HG02852 (cell line): ENCODE measurements at regions not wholly inside any gene's neighbourhood (a gene's known extent, or its start where the extent isn't known, plus 50 kb on each side); places are given as distances from the start of the nearest gene placed in this dataset.
A peak's percentile ranks its signal among the peaks of the same experiment; 100 is the strongest.

Source experiments
- ATAC-seq: cut with Tn5 transposase; IDR thresholded peaks from one replicate; pipeline ENCODE4 v1.9.1; 2021; ENCODE audit warnings: mild to moderate bottlenecking, moderate library complexity; ENCODE audit not compliant: unreplicated experiment

DNA sequence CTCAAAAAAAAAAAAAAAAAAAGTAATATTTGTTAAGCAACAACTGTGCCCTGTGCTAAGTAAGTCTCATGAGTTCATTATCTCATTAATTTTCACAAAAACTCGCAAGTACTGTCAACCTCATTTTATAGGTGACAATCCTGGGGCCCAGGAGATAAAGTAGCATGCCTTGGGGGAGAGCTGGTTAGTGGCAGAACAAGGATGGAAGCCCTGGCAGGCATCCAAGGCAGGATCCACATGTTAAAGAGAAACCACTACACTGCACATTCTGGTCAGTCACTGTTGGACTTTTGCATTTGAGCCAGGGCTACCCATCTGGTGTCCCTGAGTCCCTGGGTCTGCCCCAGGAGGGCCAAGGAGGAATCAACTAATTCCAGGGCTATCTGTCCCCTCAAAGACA is 54.6 kb downstream of the ZFP36L2 start:
- ATAC-seq = no peak

DNA sequence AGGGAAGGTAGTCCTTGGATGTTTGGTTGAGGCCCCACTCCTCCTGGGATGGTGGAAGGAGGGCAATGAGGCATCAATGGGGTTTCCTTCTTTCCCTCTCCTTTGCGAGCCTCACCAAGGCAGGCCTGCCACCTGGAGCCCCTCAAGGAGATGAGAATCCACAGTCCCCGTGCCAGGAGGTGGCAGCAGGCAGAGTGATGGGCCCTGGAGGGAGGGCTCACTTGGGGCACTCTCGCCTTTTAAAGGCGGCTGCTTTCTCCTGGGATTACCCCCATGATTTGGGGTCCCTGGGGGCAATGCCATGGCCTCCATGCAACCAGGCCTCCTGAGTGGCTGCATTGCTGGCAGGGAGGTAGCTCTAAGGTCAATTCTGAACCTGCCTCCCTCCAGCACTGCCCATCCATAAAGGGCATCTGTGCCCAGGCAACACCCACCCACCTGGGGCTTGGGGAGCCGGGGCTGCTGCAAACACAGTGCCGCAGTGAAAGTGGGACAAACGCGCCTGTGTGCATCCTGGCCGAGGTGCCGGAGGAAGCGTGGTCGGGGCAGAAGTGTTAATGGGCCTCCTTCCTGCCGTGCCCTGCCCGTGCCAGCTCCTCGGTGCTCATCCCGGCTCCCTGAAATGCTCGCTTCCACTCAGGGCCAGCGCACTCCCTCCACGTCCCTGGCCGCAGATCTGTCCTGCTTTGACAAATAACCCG is 55.9 kb downstream of the ZFP36L2 start:
- no peak for ATAC-seq

DNA sequence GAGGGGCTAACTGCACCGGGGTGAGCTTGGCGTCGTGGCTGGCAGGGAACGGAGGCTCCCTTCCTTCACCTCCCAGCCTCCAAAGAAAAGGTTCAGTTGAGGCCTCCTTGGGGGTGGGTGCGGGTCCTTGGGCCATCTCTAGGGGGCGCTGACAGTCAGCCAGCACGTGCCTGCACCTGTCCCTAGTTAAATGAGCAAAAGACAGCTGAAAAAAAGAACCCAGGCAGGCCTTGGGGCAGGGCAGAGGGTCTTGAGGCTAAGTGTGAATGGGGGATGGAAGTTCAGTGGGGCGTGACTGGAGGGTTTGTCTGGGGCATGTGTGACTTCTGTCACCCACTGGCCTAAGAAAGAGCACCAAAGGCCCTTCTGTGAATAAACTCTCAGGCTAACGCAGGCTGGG is 56.4 kb downstream of the ZFP36L2 start:
- ATAC-seq = no peak

DNA sequence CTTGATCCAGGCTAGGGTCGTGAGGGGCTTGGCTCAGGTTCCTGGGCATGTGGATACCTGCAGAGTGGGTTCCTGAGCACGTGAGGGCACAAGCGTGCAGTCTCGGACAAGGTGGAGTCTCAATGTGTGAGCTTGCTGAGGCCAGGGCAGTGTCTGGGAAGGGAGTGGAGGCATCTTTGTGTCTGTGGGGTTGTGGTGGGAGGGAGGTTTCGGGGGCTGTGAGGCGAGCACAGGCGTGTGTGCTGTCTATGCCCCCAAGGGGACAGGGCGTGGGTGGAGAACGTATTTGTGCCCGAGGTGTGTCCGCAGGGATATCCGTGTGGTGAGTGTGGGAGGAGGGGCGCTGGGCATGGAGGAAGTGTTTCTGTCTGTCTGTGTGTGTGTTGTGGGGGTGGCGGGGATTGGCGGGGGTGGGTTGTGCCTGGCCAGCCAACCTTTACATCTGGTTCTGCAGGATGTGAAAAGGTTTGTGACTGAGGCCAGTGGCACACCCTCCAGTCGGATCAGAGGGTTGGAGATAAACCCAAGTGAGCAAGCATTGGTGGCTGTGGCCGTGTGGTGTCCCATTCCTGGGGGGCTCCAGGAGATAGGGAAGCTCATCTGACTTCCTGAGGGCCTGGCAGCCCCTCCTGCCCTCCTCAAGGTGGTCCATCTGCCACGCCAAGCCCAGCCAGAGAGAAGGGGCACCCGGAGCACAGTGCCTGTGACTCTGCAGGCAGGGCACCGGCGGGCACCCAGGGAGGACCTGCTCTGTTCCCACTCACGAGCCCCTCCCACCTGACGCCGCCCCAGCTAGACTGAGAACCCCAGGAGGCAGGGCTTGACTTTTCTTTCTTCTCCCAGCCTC is 57.1 kb downstream of the ZFP36L2 start:
- no peak for ATAC-seq

DNA sequence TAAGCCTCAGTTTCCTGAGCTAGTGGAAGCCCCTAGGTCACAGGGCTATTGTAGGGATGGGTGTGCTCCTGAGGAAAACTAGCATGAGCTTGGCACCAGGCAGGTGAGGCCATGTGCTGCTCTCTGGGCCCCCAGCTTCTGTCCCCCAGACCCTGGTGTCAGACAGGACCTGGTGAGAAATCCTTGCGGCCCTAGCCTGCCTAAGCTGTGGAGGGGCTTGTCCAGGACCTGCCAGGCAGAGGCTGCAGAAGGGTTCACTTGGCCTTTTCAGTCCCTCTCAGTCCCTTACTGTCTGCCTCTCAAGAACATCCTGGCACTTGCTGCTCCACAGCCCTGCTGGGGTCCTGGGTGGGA is 58.4 kb downstream of the ZFP36L2 start:
- no peak for ATAC-seq

DNA sequence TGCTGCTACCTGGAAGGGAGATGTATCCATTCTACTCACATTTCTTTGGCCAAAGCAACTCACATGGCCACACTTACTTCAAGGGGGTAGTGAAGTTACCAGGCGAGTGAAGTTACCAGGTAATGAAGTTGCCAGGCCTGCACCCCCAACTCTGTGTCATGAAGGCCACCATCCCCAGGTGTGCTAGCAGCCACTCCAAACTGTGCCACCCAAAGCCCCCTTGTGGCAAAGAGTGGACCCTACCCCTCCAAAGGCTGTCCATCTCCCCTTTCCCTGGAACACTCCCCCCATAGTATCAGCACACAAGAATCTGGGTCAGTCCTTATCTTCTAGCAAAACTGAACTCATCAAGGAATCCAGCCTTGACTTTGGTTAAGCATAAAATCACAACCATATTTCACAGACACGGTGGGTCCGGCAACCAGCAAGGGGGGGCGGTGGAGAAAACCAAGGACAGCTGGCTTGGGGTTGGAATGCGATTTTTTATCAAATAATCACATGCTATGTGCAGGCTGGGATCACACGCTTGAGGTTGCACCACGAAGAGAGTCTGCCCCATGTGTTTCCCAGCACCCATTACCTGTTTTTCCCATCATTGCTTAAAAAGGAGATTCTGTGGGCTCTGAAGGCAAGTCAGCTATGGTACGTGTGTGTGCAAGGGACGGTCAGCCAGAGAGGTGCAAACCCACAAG is 60.9 kb downstream of the ZFP36L2 start:
- ATAC-seq = no peak

DNA sequence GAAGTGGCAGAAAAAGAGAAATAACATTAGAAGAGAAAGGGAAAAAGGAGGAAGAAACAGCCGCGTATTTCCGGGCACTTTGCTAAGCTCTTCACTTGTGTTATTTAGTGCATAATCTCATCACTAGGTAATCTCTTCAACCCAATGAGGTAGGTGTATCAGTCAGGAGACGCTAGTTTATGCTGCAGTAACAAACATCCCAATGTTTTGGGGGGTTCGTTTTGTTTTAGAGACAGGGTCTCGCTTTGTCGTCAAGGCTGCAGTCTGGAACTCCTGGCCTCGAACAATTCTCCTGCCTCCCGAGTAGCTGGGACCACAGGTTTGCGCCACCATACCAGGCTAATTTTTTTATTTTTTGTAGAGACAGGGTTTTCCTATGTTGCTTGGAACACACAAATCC is 61.7 kb downstream of the ZFP36L2 start:
- no peak for ATAC-seq

DNA sequence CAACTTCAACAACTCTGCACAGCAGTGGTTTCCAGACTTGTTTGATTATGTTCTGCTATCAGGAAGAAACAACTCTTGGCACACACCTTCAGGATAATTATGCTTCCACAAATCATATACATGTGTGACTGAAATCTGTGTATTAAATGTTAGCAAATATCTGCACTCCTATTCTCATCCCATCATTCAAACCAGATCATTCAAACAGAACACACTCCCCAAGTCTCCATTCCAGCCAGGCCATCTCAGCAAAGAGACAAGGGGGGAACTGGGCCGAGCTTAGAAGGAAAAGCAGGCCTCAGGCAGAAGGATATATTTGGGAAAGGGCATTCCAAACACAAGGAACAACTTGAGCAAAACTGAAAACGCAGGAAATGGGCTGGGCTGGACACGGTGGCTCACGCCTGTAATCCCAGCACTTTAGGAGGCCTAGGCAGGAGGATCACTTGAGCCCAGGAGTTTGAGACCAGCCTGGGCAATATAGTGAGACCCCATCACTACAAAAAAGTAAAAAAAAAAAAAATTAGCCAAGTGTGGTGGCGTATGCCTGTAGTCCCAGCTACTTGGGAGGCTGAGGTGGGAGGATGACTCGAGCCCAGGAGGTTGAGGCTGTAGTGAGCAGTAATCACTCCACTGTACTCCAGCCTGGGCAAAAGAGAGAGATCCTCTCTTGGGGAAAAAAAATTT is 62.7 kb downstream of the ZFP36L2 start:
- no peak for ATAC-seq

DNA sequence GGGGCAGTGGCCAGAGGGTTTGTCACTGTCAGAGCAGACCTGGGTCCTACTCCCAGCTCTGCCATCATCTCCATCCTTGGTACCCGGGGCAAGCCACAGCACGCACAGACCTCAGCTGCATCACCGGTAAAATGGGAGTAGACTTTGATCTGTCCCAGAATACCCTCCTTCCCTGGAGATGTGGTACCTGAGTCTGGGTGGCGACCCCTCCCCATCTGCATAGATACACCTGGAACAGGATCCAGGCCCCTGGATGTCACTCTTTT is 64.0 kb downstream of the ZFP36L2 start:
- no peak for ATAC-seq

DNA sequence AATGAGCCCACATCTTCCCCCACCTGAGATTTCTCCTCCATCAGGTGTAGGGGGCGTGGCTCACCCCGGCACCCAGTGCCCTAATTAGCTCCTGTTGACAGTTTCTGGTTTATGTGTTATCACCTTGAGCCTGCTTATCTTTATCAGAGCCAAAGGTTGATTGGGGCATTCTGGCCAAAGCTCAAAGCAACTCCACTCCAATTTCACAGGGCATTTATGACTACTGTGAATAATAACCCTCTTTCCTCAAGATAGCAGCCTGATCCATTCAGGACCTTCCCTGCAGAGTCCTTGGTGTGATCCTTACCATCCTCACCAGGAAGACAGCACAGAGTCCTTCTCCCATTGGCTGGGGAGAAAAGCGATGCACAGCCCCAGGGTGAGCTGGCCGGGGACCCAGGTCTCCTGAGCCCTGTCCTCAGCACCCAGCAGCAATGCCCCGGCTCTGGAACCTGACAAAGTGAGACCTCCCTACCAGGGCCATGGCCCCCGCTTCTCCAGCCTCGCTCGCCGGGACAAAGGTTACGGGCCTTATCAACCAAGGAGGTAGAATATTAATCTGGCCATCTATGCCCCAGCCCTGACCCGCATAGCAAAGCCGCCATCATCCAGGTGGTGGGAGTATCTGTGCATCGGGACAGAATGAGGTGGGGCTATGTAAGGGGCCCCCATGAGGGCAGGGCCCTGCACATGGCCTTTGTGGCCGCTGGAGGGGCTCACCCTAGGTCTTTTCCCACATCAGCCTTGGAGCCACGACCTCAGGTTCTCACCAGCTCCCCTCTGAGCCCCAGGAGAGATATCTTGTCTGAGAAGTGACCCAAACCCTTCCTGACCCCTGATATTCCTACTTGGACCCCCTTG is 64.5 kb downstream of the ZFP36L2 start:
- no peak for ATAC-seq

DNA sequence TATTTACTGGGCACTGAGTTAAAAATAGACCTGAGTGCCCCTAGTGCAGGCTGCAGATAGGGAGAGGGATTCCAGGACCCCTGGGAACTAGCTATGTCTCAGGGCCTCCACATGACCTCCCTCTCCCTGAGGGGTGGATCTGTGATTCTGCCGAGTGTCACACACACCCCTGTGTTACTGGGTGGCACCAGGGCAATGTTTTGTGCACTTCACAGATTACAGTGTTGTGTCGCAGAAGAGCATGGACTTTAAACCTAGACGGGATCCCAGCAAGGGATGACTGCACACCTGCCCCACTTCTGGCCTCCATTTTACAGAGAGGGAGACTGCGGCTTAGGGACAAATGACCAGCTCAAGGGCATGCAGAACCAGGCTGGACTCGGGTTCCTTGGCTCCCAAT is 65.6 kb downstream of the ZFP36L2 start:
- no peak for ATAC-seq

DNA sequence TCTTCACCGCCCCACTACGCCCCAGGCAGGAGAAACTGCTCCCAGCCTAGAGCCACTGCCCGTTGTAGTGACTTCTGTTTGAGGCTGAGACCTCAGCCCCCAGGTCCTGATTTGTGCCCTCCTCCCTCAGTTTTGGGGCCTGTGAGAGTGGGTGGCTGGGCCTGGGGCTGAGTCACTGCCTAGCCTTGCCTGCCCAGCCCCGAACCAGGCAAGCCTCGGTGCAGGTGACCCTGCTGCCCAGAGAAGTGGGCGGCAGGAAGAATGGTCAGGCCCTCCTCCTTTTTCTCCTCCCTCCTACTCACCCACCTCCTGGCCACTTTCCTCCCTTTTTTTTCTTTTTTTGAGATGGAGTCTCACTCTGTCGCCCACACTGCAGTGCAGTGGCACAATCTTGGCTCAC is 66.6 kb downstream of the ZFP36L2 start:
- ATAC-seq = no peak

DNA sequence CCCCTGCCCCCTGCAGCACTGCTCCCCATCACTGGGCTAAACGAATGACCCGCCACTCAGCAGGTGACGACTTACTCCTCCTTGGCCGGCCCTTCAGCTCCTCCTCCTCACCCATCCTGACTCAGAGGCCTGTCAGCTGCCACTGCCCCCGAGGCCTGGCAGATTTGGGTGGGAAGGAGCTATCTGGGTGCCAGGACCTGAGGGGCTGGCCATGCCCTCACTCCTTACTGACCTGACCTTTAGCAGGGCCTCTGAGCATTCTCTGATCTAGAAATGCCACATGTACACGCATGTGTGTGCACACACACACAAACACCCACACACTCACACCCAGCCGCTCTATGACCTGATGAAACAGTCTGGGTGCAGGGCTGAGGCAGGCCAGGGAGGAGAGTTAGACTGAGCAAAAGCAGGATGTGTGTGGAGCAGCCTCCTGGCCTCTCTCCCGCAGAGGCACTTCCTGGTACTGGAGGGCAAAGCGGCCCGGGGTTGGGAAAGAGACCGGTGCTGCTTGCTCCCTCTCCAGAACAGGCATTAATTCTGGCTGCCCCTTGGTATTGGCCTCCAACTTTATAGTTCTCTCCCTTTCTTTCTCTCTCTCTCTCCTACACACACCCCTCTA is 68.0 kb downstream of the ZFP36L2 start:
- peak; percentile 32 for ATAC-seq

DNA sequence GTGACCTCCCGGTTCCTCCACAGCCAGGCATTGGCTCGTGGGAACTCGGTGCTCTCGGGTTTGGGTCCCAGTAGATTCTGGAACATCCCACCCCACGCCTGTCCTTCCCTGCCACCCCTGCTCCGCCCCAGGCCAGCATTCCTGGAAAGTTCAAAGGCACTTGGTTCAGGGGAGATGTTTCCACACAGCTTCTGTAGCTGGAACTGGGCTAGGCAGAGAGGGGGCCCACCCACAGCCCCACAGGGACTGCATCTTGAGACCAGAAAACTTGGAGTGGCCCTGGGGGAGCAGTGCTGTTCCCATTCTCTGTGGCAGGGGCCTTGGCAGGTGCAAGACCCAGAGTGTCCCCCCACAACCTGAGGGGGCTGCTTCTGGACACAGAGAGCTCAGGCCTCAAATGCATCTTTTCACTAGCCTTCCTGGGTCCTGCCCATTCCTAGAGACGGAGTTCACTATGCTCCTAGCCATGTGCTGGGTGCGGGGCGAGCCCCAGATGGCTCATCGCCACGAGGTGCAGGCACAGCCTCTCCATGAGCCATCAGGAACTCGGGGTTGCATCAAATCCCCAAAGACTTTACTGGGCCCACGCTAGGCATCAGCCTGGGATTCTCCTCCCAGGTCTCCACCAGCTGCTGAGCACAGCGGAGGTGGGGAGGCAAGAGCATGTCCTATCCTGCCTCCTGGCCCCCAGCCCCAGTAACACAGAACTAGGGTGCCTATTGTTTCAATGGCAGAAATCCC is 68.7 kb downstream of the ZFP36L2 start:
- ATAC-seq = no peak

DNA sequence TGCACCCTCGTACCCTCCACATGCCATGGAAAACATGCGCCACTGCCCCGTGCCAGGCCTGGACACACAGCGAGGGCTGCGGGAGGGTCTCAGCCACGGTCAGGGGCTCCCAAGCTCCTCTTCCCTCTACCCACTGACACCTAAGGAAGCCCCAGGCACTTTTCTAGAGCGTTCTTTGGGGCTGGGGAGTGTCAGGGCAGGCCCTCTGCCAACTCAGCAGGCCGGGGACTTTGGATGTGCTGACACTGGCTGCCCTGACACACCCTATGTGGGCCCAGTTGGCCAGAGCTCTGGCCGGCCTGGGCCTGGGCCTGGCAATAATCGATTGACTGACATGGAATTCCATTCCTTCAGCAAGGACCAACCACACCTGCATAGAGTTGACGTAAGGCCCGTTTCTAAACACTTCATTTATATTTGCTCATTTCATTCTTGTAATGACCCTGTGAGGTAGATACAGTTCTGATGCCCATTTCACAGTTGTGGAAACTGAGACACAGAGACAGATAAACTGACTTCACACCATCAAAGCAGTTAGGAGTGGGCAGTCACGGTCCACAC is 70.5 kb downstream of the ZFP36L2 start:
- ATAC-seq = no peak

DNA sequence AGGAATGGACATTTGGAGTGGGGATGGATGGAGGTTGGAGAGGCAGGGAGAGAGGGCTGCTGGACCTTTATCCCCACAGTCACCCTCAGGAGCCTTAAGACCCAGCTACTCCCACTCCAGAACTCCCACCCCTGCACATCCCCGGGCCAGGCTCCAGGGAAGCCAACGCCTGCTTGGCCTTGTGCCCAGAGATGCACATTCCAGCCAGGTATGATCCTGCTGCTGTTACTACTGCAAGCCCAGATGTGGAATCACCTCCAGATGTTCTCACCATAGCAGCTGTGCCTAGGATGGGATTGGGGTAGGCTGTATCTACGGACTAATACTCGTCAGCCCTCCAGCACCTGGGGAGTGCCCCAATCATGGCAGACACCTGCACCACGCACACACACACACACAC is 71.7 kb downstream of the ZFP36L2 start:
- no peak for ATAC-seq

DNA sequence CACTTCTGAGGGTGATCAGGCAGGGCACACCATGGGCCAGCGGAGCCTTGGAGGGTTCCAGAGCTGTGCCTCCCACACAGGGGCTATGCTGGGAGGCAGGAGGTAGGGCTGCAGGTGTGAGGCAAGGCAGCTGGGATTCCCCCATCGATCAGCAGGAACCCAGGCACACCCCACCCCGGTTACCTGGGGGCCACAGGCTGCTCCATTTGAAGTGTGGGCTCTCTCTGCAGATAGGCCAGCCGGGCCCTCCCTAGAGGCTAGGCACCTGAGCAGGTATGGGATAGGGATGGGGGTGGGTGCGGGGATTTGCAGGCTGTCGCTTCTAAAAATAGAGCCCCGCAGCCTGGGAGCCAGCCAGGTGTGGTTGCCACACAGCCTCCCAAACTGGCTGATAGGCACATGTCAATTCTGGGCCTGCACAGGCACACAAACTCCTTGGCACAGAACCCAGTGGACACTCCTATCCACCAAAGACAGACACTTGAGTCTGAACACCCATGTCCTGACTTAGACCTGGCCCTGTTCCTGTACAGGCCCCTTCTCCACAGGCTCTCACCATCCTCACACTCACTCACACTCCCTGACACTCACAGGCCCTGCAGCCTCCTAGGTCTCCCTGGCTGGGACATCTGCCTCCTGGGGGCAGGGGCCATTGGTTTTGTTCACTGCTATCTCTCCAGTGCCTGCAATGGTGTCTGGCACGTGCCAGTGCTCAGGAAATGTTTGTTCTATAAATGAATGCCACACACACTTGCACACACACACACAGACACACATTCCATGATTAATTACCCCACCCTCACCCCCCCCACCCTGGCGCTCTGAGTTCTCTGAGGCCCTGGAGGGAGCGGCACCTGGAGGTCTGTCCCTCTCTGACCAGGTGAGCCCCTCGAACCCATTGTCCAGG is 73.4 kb downstream of the ZFP36L2 start:
- ATAC-seq = no peak

DNA sequence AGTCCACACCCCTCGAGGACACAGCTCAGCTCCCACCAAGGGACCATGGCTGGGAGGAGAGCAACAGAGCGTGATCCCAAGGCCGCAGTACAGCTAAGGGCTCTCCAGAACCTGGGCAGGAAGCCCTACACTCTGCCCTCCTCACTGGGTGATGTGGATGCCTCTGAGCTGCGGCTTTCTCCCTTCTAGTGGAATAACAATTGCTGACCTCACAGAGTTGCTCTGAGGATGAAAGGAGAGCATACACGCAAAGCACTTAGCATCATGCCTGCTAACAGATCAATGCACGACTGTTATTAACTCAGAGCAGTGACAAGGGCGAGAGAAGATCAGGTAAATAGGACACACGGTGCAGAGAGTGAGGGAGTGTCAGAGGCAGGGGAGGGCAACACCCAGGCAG is 74.2 kb downstream of the ZFP36L2 start:
- ATAC-seq = no peak
